ENCODE measurements at regions not wholly inside any gene's neighbourhood (a gene's known extent, or its start where the extent isn't known, plus 50 kb on each side); places are given as distances from the start of the nearest gene placed in this dataset.

DNA sequence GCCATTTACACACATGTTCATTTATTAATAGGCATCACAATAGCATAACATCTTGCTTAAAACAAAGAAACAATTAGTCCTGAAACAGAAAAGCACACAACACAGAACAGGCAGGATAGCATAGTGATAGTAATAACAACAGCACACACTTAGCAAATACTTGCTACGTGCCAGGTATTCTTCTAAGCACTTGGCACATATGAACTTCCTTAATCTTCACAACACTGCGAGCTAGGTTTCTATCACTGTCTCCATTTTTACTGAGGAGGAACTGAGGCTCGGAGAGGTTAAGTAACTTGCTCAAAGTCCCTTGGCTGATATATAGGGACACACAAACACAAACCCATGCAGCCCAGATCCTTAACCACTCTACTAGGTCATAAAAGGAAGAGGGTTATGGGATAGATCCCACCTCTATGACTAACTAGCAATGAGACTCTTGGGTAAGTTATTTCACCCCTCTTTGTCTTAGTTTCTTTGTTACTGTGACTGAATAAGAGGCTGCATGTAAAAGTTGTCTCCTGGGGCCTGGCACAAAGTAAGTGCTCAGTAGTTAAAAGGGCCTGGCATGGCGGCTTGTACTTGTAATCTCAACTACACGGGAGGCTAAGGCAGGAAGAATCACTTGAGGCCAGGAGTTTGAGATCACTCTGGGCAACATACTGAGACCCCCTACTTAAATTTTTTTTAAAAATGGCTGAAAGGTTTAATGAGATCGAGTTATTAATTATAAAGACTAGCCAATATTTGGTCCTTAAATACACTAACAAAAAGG, 181.0 kb upstream of the RHOBTB1 start:
- TF ChIP-seq, protein P1, sequence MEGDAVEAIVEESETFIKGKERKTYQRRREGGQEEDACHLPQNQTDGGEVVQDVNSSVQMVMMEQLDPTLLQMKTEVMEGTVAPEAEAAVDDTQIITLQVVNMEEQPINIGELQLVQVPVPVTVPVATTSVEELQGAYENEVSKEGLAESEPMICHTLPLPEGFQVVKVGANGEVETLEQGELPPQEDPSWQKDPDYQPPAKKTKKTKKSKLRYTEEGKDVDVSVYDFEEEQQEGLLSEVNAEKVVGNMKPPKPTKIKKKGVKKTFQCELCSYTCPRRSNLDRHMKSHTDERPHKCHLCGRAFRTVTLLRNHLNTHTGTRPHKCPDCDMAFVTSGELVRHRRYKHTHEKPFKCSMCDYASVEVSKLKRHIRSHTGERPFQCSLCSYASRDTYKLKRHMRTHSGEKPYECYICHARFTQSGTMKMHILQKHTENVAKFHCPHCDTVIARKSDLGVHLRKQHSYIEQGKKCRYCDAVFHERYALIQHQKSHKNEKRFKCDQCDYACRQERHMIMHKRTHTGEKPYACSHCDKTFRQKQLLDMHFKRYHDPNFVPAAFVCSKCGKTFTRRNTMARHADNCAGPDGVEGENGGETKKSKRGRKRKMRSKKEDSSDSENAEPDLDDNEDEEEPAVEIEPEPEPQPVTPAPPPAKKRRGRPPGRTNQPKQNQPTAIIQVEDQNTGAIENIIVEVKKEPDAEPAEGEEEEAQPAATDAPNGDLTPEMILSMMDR (conservative IDR thresholded peaks at IDR 0.05), result no peak
- TF ChIP-seq ZFX (IDR thresholded peaks at IDR 0.05), result no peak
